Esophagus muscularis mucosa (tissue), 4 donors: ENCODE measurements at regions not wholly inside any gene's neighbourhood (a gene's known extent, or its start where the extent isn't known, plus 50 kb on each side); places are given as distances from the start of the nearest gene placed in this dataset.

Source experiments
- CTCF ChIP-seq, 3 experiments: fragments of 200-600 bp in 2 of 3; fragments of 450-650 bp in 1 of 3; sonication (generic) in 2 of 3; IDR thresholded peaks; one replicate each; pipeline ENCODE4 v1.5.1; 2017 to 2019; ENCODE audit warnings: antibody characterized with exemption in 3 of 3, mild to moderate bottlenecking in 2 of 3, moderate library complexity in 1 of 3
- EP300 ChIP-seq: sonication (generic); formaldehyde crosslinking; IDR thresholded peaks from one replicate; pipeline ENCODE4 v1.6.1; 2017; ENCODE audit warnings: antibody characterized with exemption
- POLR2A ChIP-seq: fragments of 450-650 bp; IDR thresholded peaks from one replicate; pipeline ENCODE4 v1.6.1; 2017; ENCODE audit warnings: antibody characterized with exemption, moderate library complexity, mild to moderate bottlenecking, low read depth
- POLR2AphosphoS5 ChIP-seq, 2 donors: sonication (generic); formaldehyde crosslinking; IDR thresholded peaks; one replicate each; pipeline ENCODE4 v1.6.1; 2017; ENCODE audit warnings: antibody characterized with exemption in 2 of 2

GRCh38 chr1:221035662-221036153, 156.5 kb downstream of the HLX start:
- TF ChIP-seq POLR2A (no peak), CTCF (IDR thresholded peaks at IDR 0.05) (no peak), POLR2AphosphoS5 (IDR thresholded peaks at IDR 0.05) (no peak), EP300 (no peak)
